ENCODE measurements at regions not wholly inside any gene's neighbourhood (a gene's known extent, or its start where the extent isn't known, plus 50 kb on each side); places are given as distances from the start of the nearest gene placed in this dataset.

- H3K27ac ChIP-seq = no peak overlapping the region
- no peak for DNase-seq
- H3K4me1 ChIP-seq = no peaks in the 10 kb centered on the region
- ATAC-seq = no peak
- TF ChIP-seq CTCF (IDR thresholded peaks at IDR 0.05) = no peak
- H3K36me3 ChIP-seq = no peaks in the 10 kb centered on the region
- no peaks in the 10 kb centered on the region for H3K27me3 ChIP-seq (ENCODE audit: low read depth)
- H3K9me3 ChIP-seq = no peaks in the 10 kb centered on the region
- no peak overlapping the region for H3K4me3 ChIP-seq
- intact Hi-C loops (cut with DNase I) = no loop called here
Measured at GRCh38 chr14:82412545-82412944, 878.9 kb upstream of the SEL1L start.

DNA sequence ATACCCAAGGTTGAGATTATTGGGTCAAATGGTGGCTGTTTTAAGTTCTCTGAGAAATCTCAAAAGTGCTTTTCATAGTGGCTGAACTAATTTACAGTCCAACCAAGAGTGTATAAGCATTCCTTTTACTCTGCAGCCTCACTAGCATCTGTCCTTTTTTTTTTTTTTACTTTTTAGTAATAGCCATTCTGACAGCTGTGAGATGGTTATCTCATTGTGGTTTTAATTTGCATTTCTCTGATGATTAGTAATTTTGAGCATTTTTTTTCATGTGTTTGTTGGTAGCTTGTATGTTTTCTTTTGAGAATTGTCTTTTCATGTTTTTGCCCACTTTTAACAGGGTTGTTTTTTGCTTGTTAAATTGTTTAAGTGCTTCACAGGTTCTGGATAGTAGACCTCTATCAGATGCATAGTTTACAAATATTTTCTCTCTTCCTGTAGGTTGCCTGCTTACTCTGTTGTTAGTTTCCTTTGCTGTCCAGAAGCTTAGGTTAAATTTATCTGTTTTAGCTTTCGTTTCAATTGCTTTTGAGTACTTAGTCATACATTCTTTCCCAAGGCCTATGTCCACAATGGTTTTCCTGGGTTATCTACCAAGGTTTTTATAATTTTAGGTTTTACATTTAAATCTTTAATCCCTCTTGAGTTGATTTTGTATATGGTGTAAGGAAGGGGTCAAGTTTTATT lies 881.3 kb upstream of the SEL1L start:
- ATAC-seq (no peak), DNase-seq (no peak)
- H3K27me3 ChIP-seq (ENCODE audit: low read depth) = no peaks in the 10 kb centered on the region
- no peaks in the 10 kb centered on the region for H3K9me3 ChIP-seq
- intact Hi-C loops (cut with DNase I) = no loop called here
- no peak overlapping the region for H3K27ac ChIP-seq
- no peaks in the 10 kb centered on the region for H3K36me3 ChIP-seq
- no peaks in the 10 kb centered on the region for H3K4me1 ChIP-seq
- TF ChIP-seq CTCF (IDR thresholded peaks at IDR 0.05) = no peak
- no peak overlapping the region for H3K4me3 ChIP-seq

- DNase-seq (no peak), ATAC-seq (peak in 1 of 2 donors; percentile 13)
- Histone ChIP-seq H3K4me3 (no peak overlapping the region), H3K36me3 (no peaks in the 10 kb centered on the region), H3K9me3 (no peaks in the 10 kb centered on the region), H3K27ac (no peak overlapping the region), H3K27me3 (ENCODE audit: low read depth) (no peaks in the 10 kb centered on the region), H3K4me1 (no peaks in the 10 kb centered on the region)
- no peak for TF ChIP-seq CTCF (IDR thresholded peaks at IDR 0.05)
- intact Hi-C loops (cut with DNase I) = no loop called here
Measured at GRCh38 chr14:82419933-82420332, 886.3 kb upstream of the SEL1L start.

- no peak for TF ChIP-seq CTCF (IDR thresholded peaks at IDR 0.05)
- intact Hi-C loops (cut with DNase I) = no loop called here
- no peaks in the 10 kb centered on the region for H3K36me3 ChIP-seq
- DNase-seq = no peak
- no peak overlapping the region for H3K4me3 ChIP-seq
- ATAC-seq = no peak
- no peak overlapping the region for H3K27ac ChIP-seq
- H3K9me3 ChIP-seq = no peaks in the 10 kb centered on the region
- no peaks in the 10 kb centered on the region for H3K4me1 ChIP-seq
- no peaks in the 10 kb centered on the region for H3K27me3 ChIP-seq (ENCODE audit: low read depth)
Measured at GRCh38 chr14:82420871-82421270, 887.2 kb upstream of the SEL1L start.

GRCh38 chr14:82421286-82421685 lies 887.6 kb upstream of the SEL1L start:
- H3K36me3 ChIP-seq = no peaks in the 10 kb centered on the region
- intact Hi-C loops (cut with DNase I) = no loop called here

More at GRCh38 chr14:82421286-82421685, 887.6 kb upstream of the SEL1L start:
- H3K27me3 ChIP-seq (ENCODE audit: low read depth) = no peaks in the 10 kb centered on the region
- no peaks in the 10 kb centered on the region for H3K9me3 ChIP-seq
- H3K27ac ChIP-seq = no peak overlapping the region
- H3K4me3 ChIP-seq = no peak overlapping the region
- ATAC-seq (no peak), DNase-seq (no peak)
- TF ChIP-seq CTCF (IDR thresholded peaks at IDR 0.05) = no peak
- H3K4me1 ChIP-seq = no peaks in the 10 kb centered on the region
